OCI-LY7 (cell line): ENCODE measurements at regions not wholly inside any gene's neighbourhood (a gene's known extent, or its start where the extent isn't known, plus 50 kb on each side); places are given as distances from the start of the nearest gene placed in this dataset.

Experiments used
- CTCF ChIP-seq: fragments of 200-600 bp; sonication (generic); conservative IDR thresholded peaks from 2 replicates; pipeline ENCODE4 v1.5.1; 2014; ENCODE audit warnings: mild to moderate bottlenecking, antibody characterized with exemption, low read length, moderate library complexity, mixed read lengths
- EZH2phosphoT487 ChIP-seq: fragments of 200-600 bp; sonication (generic); IDR thresholded peaks from 2 replicates; pipeline ENCODE4 v1.6.1; 2018; ENCODE audit warnings: low read depth, borderline replicate concordance, mild to moderate bottlenecking, mixed run types, antibody characterized with exemption, low read length, moderate library complexity, mixed read lengths

DNA sequence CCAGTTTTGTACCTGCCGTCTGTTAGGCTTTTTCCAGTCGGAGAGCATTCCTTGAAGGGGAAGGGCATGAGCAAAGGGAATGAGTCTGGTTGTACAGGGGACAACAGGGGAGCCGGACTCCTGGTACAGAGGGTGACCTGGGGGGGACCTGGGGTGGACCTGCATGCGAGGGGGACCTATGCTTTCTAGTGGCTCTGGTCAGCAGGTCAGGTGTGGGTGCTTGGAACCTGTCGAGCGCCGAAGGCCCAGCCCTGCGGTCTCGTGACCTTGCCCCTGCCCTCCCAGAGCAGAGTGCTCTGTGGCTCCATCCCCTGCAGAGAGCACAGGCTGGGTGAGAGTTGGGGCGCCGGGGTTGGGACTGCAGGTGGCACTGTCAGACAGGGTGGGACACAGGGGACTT, 96.7 kb upstream of the ASAP2 start:
- TF ChIP-seq CTCF (no peak), EZH2phosphoT487 (no peak)
